PC-9 (cell line): ENCODE measurements at regions not wholly inside any gene's neighbourhood (a gene's known extent, or its start where the extent isn't known, plus 50 kb on each side); places are given as distances from the start of the nearest gene placed in this dataset.

Experiments used
- CTCF ChIP-seq: fragments of 200-600 bp; sonication (generic); conservative IDR thresholded peaks from 2 replicates; pipeline ENCODE4 v1.6.1; 2017; ENCODE audit warnings: mixed run types, antibody characterized with exemption, mild to moderate bottlenecking, moderate library complexity
- EZH2 ChIP-seq: fragments of 200-600 bp; sonication (generic); IDR thresholded peaks from 2 replicates; pipeline ENCODE4 v1.8.0; 2017; ENCODE audit warnings: antibody characterized with exemption, low read depth

GRCh38 chr12:115771601-115772000 is 505.9 kb downstream of the MED13L start:
- TF ChIP-seq CTCF (no peak), EZH2 (no peak)
